HEK293 (cell line): ENCODE measurements at regions not wholly inside any gene's neighbourhood (a gene's known extent, or its start where the extent isn't known, plus 50 kb on each side); places are given as distances from the start of the nearest gene placed in this dataset.

ENCODE experiments used
- CTCF ChIA-PET: fragments of 350-600 bp; formaldehyde crosslinking; extraction: SDS; loops from one replicate; lab custom pipeline; 2021; ENCODE audit warnings: antibody characterized with exemption; lab: Yijun Ruan, JAX
- POLR2A ChIA-PET: fragments of 300-600 bp; formaldehyde crosslinking; extraction: SDS; loops from one replicate; lab custom pipeline; 2020; ENCODE audit warnings: antibody characterized with exemption, inconsistent platforms; lab: Yijun Ruan, JAX
- H3K27ac ChIP-seq: fragments of 200-500 bp; sonication (Bioruptor generic); 2 replicates; pipeline ENCODE4 v1.5.1; 2014; ENCODE audit warnings: low read depth, low read length, control low read depth, inconsistent platforms; ENCODE audit errors: extremely low read depth
- H3K36me3 ChIP-seq, 2 experiments: fragments of 200-500 bp in 1 of 2; sonication (Bioruptor generic) in 1 of 2; 1 replicate in 1 of 2; 2 replicates in 1 of 2; pipeline ENCODE4 v1.5.1; 2014 to 2017; ENCODE audit warnings: inconsistent platforms in 2 of 2, low read length in 2 of 2; ENCODE audit not compliant: control insufficient read depth in 2 of 2, insufficient read depth in 1 of 2
- H3K4me1 ChIP-seq: fragments of 200-500 bp; sonication (Bioruptor generic); 2 replicates; pipeline ENCODE4 v1.5.1; 2014; ENCODE audit warnings: mild to moderate bottlenecking, low read length, inconsistent platforms; ENCODE audit not compliant: control insufficient read depth, insufficient read depth
- H3K4me3 ChIP-seq: 2 replicates; pipeline ENCODE4 v1.5.1; 2011; ENCODE audit warnings: low read depth, mild to moderate bottlenecking, control low read depth, low read length, moderate library complexity
- H3K9me3 ChIP-seq: fragments of 200-500 bp; sonication (Bioruptor generic); 2 replicates; pipeline ENCODE4 v1.5.1; 2014; ENCODE audit warnings: low read depth, low read length, inconsistent platforms; ENCODE audit not compliant: control insufficient read depth, insufficient read depth
- EGR2 ChIP-seq: fragments of 450-650 bp; formaldehyde crosslinking; IDR thresholded peaks from 2 replicates; pipeline ENCODE4 v1.5.1; 2016; ENCODE audit warnings: low read depth, missing biosample characterization, missing genetic modification characterization
- TRIM28 ChIP-seq: IDR thresholded peaks from 2 replicates; pipeline ENCODE4 v1.6.1; 2011; ENCODE audit warnings: low read length, control low read depth, borderline replicate concordance
- ZBTB48 ChIP-seq: fragments of 450-650 bp; formaldehyde crosslinking; IDR thresholded peaks from 2 replicates; pipeline ENCODE4 v1.5.1; 2016; ENCODE audit warnings: missing biosample characterization, missing genetic modification characterization
- ZNF112 ChIP-seq: fragments of 450-650 bp; formaldehyde crosslinking; IDR thresholded peaks from 2 replicates; pipeline ENCODE4 v1.5.0; 2017; ENCODE audit warnings: missing biosample characterization, missing genetic modification characterization
- ZNF133 ChIP-seq: fragments of 450-650 bp; formaldehyde crosslinking; IDR thresholded peaks from 2 replicates; pipeline ENCODE4 v1.5.1; 2016; ENCODE audit warnings: missing biosample characterization, missing genetic modification characterization
- ZNF169 ChIP-seq: fragments of 450-650 bp; formaldehyde crosslinking; IDR thresholded peaks from 2 replicates; pipeline ENCODE4 v1.5.1; 2016; ENCODE audit warnings: missing biosample characterization, missing genetic modification characterization
- ZNF23 ChIP-seq: fragments of 450-650 bp; formaldehyde crosslinking; IDR thresholded peaks from 2 replicates; pipeline ENCODE4 v1.5.1; 2016; ENCODE audit warnings: missing biosample characterization, missing genetic modification characterization, borderline replicate concordance
- ZNF26 ChIP-seq: fragments of 450-650 bp; formaldehyde crosslinking; IDR thresholded peaks from 2 replicates; pipeline ENCODE4 v1.5.1; 2016; ENCODE audit warnings: missing biosample characterization, missing genetic modification characterization
- ZNF354C ChIP-seq: fragments of 450-650 bp; formaldehyde crosslinking; IDR thresholded peaks from 2 replicates; pipeline ENCODE4 v1.5.1; 2016; ENCODE audit warnings: missing biosample characterization, missing genetic modification characterization, low read depth, borderline replicate concordance
- ZNF48 ChIP-seq: fragments of 450-650 bp; formaldehyde crosslinking; IDR thresholded peaks from 2 replicates; pipeline ENCODE4 v1.5.1; 2016; ENCODE audit warnings: missing biosample characterization, missing genetic modification characterization
- ZNF518A ChIP-seq: fragments of 450-650 bp; formaldehyde crosslinking; conservative IDR thresholded peaks from 2 replicates; pipeline ENCODE4 v1.5.1; 2016; ENCODE audit warnings: low read depth, missing biosample characterization, missing genetic modification characterization
- ZNF549 ChIP-seq: fragments of 450-650 bp; IDR thresholded peaks from 2 replicates; pipeline ENCODE4 v1.5.1; 2018; ENCODE audit warnings: missing biosample characterization, missing genetic modification characterization, mild to moderate bottlenecking, inconsistent platforms, moderate library complexity
- ZNF626 ChIP-seq: fragments of 450-650 bp; sonication (Bioruptor Pico); formaldehyde crosslinking; IDR thresholded peaks from 2 replicates; pipeline ENCODE4 v1.5.1; 2018; ENCODE audit warnings: missing biosample characterization, missing genetic modification characterization, inconsistent platforms
- ZNF664 ChIP-seq: fragments of 450-650 bp; formaldehyde crosslinking; IDR thresholded peaks from 2 replicates; pipeline ENCODE4 v1.5.1; 2016; ENCODE audit warnings: missing biosample characterization, missing genetic modification characterization
- TF ChIP-seq, protein P1 (sequence below): fragments of 450-650 bp; formaldehyde crosslinking; IDR thresholded peaks from 2 replicates; pipeline ENCODE4 v1.5.0; 2017; ENCODE audit warnings: missing biosample characterization, missing genetic modification characterization, borderline replicate concordance

DNA sequence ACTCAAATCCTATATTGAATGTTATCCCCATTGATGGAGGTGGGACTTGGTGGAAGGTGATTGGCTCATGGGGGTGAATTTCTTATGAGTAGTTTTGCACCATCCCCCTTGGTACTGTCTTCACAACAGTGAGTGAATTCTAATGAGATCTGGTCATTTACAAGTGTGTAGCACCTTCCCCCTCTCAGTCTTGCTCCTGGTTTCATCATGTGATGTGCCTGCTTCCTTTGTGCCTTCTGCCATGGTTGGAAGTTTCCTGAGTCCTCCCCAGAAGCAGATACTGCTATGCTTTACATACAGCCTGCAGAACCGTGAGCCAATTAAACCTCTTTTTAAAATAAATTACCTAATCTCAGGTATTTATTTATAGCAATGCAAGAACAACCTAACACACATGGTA, 302.4 kb upstream of the KITLG start:
- Histone ChIP-seq H3K4me3 (no peak overlapping the region), H3K36me3 (no peaks in the 10 kb centered on the region), H3K9me3 (no peaks in the 10 kb centered on the region), H3K27ac (no peak overlapping the region), H3K4me1 (no peaks in the 10 kb centered on the region)
- CTCF ChIA-PET: interaction anchor here (0.9 kb wide), 1 partner anchor 317 kb away, joined by 7 read pairs; no protein-coding TSS in a partner anchor
- TF ChIP-seq ZNF664 (tag by site-specific recombination) (no peak), ZNF26 (no peak), ZNF518A (tag by site-specific recombination) (no peak), ZNF112 (tag by site-specific recombination) (no peak), EGR2 (tag by site-specific recombination) (no peak), ZNF23 (tag by site-specific recombination) (no peak), ZNF549 (tag by site-specific recombination) (no peak), ZNF354C (tag by site-specific recombination) (no peak), ZNF133 (tag by site-specific recombination) (no peak), TRIM28 (no peak), ZNF169 (tag by site-specific recombination) (no peak)
- TF ChIP-seq, protein P1, sequence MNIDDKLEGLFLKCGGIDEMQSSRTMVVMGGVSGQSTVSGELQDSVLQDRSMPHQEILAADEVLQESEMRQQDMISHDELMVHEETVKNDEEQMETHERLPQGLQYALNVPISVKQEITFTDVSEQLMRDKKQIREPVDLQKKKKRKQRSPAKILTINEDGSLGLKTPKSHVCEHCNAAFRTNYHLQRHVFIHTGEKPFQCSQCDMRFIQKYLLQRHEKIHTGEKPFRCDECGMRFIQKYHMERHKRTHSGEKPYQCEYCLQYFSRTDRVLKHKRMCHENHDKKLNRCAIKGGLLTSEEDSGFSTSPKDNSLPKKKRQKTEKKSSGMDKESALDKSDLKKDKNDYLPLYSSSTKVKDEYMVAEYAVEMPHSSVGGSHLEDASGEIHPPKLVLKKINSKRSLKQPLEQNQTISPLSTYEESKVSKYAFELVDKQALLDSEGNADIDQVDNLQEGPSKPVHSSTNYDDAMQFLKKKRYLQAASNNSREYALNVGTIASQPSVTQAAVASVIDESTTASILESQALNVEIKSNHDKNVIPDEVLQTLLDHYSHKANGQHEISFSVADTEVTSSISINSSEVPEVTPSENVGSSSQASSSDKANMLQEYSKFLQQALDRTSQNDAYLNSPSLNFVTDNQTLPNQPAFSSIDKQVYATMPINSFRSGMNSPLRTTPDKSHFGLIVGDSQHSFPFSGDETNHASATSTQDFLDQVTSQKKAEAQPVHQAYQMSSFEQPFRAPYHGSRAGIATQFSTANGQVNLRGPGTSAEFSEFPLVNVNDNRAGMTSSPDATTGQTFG (tag by site-specific recombination): no peak
- POLR2A ChIA-PET: no interaction called here

DNA sequence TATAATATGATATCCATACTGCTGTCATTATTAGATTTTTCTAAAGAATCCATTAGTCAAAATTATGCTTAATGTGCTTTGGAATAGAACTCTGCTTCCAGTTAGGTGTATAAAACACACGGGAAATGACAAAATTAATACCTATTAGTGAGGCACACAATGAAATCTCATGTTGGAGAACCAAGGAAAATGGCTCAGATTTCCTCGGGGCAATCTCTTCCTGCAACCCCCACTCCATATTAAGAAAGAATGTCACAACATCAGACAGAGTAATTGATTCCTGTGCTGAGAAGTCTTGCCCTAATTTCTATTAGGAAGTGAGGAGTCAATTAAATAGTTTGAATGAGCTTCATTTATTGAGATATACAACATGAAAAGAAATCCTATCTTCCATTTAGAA, 299.8 kb upstream of the KITLG start:
- no peak for TF ChIP-seq ZBTB48 (tag by site-specific recombination)
- no peak for TF ChIP-seq ZNF48 (tag by site-specific recombination)
- TF ChIP-seq ZNF626 (tag by site-specific recombination): no peak
- Histone ChIP-seq H3K27ac (no peak overlapping the region), H3K4me3 (no peak overlapping the region), H3K4me1 (no peaks in the 10 kb centered on the region), H3K36me3 (no peaks in the 10 kb centered on the region), H3K9me3 (no peaks in the 10 kb centered on the region)
- ChIA-PET POLR2A (no interaction called here), CTCF (no interaction called here)
